Osteocyte (in vitro differentiated cells): ENCODE measurements at regions not wholly inside any gene's neighbourhood (a gene's known extent, or its start where the extent isn't known, plus 50 kb on each side); places are given as distances from the start of the nearest gene placed in this dataset.
A peak's percentile ranks its signal among the peaks of the same experiment; 100 is the strongest.

ENCODE experiments used
- DNase-seq: peaks from one replicate; pipeline ENCODE4 v3.0.0; 2021; ENCODE audit warnings: mixed read lengths; ENCODE audit not compliant: unreplicated experiment; ENCODE audit errors: extremely low spot score
- H3K27ac Mint-ChIP-seq: one replicate; pipeline ENCODE4 v1.8.0; 2021; ENCODE audit warnings: mild to moderate bottlenecking, mixed read lengths; ENCODE audit not compliant: unreplicated experiment
- H3K27me3 Mint-ChIP-seq: one replicate; pipeline ENCODE4 v1.8.0; 2021; ENCODE audit warnings: mixed read lengths; ENCODE audit not compliant: unreplicated experiment
- H3K36me3 Mint-ChIP-seq: one replicate; pipeline ENCODE4 v1.8.0; 2021; ENCODE audit warnings: mixed read lengths; ENCODE audit not compliant: unreplicated experiment
- H3K4me1 Mint-ChIP-seq: one replicate; pipeline ENCODE4 v1.8.0; 2021; ENCODE audit warnings: mixed read lengths; ENCODE audit not compliant: unreplicated experiment
- H3K4me3 Mint-ChIP-seq: one replicate; pipeline ENCODE4 v1.8.0; 2021; ENCODE audit warnings: mild to moderate bottlenecking, moderate library complexity, mixed read lengths; ENCODE audit not compliant: unreplicated experiment
- H3K9me3 Mint-ChIP-seq: one replicate; pipeline ENCODE4 v1.8.0; 2021; ENCODE audit warnings: mixed read lengths; ENCODE audit not compliant: unreplicated experiment
- TF ChIP-seq, protein P1 (sequence below): fragments of 200-600 bp; sonication (generic); IDR thresholded peaks from 2 replicates; pipeline ENCODE4 v1.5.0; 2021; ENCODE audit warnings: antibody characterized with exemption, mild to moderate bottlenecking, moderate library complexity

GRCh38 chr15:26212109-26212508 lies 349.0 kb upstream of the ATP10A start:
- H3K36me3 Mint-ChIP-seq, result no peaks in the 10 kb centered on the region
- TF ChIP-seq, protein P1, sequence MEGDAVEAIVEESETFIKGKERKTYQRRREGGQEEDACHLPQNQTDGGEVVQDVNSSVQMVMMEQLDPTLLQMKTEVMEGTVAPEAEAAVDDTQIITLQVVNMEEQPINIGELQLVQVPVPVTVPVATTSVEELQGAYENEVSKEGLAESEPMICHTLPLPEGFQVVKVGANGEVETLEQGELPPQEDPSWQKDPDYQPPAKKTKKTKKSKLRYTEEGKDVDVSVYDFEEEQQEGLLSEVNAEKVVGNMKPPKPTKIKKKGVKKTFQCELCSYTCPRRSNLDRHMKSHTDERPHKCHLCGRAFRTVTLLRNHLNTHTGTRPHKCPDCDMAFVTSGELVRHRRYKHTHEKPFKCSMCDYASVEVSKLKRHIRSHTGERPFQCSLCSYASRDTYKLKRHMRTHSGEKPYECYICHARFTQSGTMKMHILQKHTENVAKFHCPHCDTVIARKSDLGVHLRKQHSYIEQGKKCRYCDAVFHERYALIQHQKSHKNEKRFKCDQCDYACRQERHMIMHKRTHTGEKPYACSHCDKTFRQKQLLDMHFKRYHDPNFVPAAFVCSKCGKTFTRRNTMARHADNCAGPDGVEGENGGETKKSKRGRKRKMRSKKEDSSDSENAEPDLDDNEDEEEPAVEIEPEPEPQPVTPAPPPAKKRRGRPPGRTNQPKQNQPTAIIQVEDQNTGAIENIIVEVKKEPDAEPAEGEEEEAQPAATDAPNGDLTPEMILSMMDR, result no peak
- H3K4me1 Mint-ChIP-seq, result no peaks in the 10 kb centered on the region
- H3K9me3 Mint-ChIP-seq, result peaks cover 4% of the 10 kb centered on the region
- H3K27ac Mint-ChIP-seq, result no peak overlapping the region
- no peaks in the 10 kb centered on the region for H3K27me3 Mint-ChIP-seq
- no peak for DNase-seq
- H3K4me3 Mint-ChIP-seq, result no peak overlapping the region

DNA sequence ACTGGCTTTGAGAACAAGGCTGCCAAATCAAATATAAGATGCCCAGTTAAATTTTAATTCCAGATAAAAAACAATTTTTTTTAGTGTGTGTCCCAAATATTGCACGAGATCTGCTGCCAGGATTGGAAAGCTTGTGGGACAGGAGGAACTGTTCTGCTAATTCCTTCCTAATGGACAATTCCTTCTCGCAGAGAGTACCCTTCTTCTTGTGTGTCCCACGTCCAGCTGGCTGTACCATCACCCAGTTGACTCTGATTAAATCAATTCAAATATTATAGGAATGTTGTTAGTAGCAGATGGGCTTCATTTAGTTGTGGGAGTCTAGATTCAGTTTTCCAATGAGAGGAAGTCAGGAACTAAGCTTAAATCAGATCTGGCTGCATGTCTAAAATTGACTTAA lies 347.9 kb upstream of the ATP10A start:
- H3K27ac Mint-ChIP-seq, result no peak overlapping the region

DNA sequence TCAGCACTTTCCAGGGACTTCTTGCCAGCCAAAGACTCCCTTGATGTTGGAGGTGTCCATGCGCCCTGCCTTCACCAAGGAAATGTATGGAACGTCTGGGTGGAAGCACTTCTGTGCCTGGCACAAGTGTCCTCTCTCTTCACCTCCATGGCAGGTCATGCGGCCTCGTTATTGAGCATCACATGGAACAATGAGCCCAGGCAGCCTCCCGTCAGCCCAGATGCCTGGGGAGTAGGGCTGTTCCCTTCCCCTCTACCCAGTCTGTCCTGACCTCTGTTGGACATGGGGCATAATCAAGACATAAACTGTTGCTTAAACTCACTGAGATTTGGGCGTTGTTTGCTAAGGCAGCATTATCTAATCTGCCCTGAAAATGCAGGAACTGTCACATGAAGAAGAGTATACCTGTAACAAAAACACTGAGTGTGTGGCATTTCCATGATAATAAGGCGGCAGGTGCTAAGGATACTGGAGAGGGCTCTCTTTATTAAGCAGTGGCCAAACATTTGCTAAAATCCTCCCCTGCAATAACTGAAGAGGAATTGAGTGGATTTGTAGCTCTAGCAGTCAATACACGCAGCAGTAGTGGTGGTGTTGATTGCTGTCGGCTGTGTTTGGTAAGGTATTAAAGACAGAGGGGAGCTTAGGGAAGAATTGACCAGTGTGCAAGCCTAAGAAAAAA lies 338.2 kb upstream of the ATP10A start:
- H3K36me3 Mint-ChIP-seq, result no peaks in the 10 kb centered on the region
- H3K9me3 Mint-ChIP-seq, result no peaks in the 10 kb centered on the region
- H3K4me1 Mint-ChIP-seq, result no peaks in the 10 kb centered on the region

More for the DNA sequence above, 347.9 kb upstream of the ATP10A start:
- H3K36me3 Mint-ChIP-seq, result no peaks in the 10 kb centered on the region
- no peak overlapping the region for H3K4me3 Mint-ChIP-seq
- no peaks in the 10 kb centered on the region for H3K27me3 Mint-ChIP-seq
- TF ChIP-seq, protein P1, result no peak
- H3K4me1 Mint-ChIP-seq, result no peaks in the 10 kb centered on the region
- no peaks in the 10 kb centered on the region for H3K9me3 Mint-ChIP-seq
- no peak for DNase-seq

GRCh38 chr15:26200427-26200826 lies 337.3 kb upstream of the ATP10A start:
- no peaks in the 10 kb centered on the region for H3K36me3 Mint-ChIP-seq
- H3K4me3 Mint-ChIP-seq, result no peak overlapping the region

More for the DNA sequence above, 338.2 kb upstream of the ATP10A start:
- no peaks in the 10 kb centered on the region for H3K27me3 Mint-ChIP-seq
- H3K4me3 Mint-ChIP-seq, result no peak overlapping the region
- H3K27ac Mint-ChIP-seq, result no peak overlapping the region
- no peak for DNase-seq
- TF ChIP-seq, protein P1, result no peak

GRCh38 chr15:26197719-26198118 lies 334.6 kb upstream of the ATP10A start:
- Mint-ChIP-seq H3K4me1 (no peaks in the 10 kb centered on the region), H3K36me3 (no peaks in the 10 kb centered on the region), H3K27me3 (no peaks in the 10 kb centered on the region), H3K4me3 (no peak overlapping the region), H3K9me3 (no peaks in the 10 kb centered on the region), H3K27ac (no peak overlapping the region)
- TF ChIP-seq, protein P1, result no peak
- DNase-seq, result peak; percentile 36

More at GRCh38 chr15:26200427-26200826, 337.3 kb upstream of the ATP10A start:
- Mint-ChIP-seq H3K27me3 (no peaks in the 10 kb centered on the region), H3K4me1 (no peaks in the 10 kb centered on the region), H3K9me3 (no peaks in the 10 kb centered on the region), H3K27ac (no peak overlapping the region)
- TF ChIP-seq, protein P1, result no peak
- DNase-seq, result no peak
